ENCODE measurements at regions not wholly inside any gene's neighbourhood (a gene's known extent, or its start where the extent isn't known, plus 50 kb on each side); places are given as distances from the start of the nearest gene placed in this dataset.

DNA sequence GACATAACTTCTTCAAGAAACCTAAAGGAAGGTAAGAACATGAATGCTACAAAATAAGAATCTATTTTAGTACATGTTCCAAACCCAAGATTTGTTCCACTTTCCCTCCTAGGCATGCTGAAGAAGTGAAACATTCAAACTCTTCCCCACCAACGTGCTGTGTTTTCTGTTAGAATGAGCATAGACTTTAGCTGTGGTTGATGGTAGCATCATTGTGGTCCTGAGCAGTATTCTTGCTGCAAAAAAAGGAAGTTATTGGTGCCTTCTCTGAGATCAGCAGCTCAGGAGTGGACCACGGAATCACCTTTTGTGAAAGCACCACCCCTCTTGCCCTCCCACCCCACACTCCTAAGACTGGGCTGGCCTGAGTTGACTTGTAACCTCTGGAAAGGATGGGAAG, 100.4 kb upstream of the POGK start:
- DNase-seq (ENCODE audit: low read depth, low spot score) (no peak), FAIRE-seq (no peak)
- TF ChIP-seq EZH2 (IDR thresholded peaks at IDR 0.05; ENCODE audit: low read length), result no peak
- TF ChIP-seq, protein P1, sequence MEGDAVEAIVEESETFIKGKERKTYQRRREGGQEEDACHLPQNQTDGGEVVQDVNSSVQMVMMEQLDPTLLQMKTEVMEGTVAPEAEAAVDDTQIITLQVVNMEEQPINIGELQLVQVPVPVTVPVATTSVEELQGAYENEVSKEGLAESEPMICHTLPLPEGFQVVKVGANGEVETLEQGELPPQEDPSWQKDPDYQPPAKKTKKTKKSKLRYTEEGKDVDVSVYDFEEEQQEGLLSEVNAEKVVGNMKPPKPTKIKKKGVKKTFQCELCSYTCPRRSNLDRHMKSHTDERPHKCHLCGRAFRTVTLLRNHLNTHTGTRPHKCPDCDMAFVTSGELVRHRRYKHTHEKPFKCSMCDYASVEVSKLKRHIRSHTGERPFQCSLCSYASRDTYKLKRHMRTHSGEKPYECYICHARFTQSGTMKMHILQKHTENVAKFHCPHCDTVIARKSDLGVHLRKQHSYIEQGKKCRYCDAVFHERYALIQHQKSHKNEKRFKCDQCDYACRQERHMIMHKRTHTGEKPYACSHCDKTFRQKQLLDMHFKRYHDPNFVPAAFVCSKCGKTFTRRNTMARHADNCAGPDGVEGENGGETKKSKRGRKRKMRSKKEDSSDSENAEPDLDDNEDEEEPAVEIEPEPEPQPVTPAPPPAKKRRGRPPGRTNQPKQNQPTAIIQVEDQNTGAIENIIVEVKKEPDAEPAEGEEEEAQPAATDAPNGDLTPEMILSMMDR (optimal IDR thresholded peaks at IDR 0.05 in 1 of 3, IDR thresholded peaks at IDR 0.05 in 1 of 3, conservative IDR thresholded peaks at IDR 0.05 in 1 of 3; ENCODE audit: extremely low read depth in 1 of 3, insufficient read depth in 2 of 3, low read length in 3 of 3), result no peak
- Histone ChIP-seq H4K20me1 (ENCODE audit: control insufficient read depth, extremely low read depth, insufficient read depth, low read length) (no peaks in the 10 kb centered on the region), H3K36me3 (ENCODE audit: control insufficient read depth in 2 of 2, extremely low read depth in 1 of 2, insufficient read depth in 2 of 2, low read length in 2 of 2) (no peaks in the 10 kb centered on the region), H3K79me2 (ENCODE audit: control insufficient read depth, insufficient read depth, low read length) (no peaks in the 10 kb centered on the region), H3K4me3 (ENCODE audit: control insufficient read depth in 2 of 3, extremely low read depth in 1 of 3, insufficient read depth in 2 of 3, low read depth in 1 of 3, low read length in 3 of 3) (no peak overlapping the region), H3K9me1 (ENCODE audit: control insufficient read depth, extremely low read depth, insufficient read depth, low read length) (no peaks in the 10 kb centered on the region), H2AFZ (ENCODE audit: control insufficient read depth, low read length) (no peak overlapping the region), H3K27me3 (ENCODE audit: control insufficient read depth, extremely low read depth, insufficient read depth, low read length) (no peaks in the 10 kb centered on the region), H3K4me2 (ENCODE audit: control insufficient read depth, extremely low read depth, insufficient read depth, low read depth, low read length) (no peak overlapping the region), H3K4me1 (ENCODE audit: control insufficient read depth, extremely low read depth, insufficient read depth, low read length) (no peaks in the 10 kb centered on the region), H3K9me3 (ENCODE audit: control insufficient read depth, low read depth, low read length) (no peaks in the 10 kb centered on the region), H3K9ac (ENCODE audit: control insufficient read depth, extremely low read depth, insufficient read depth, low read length) (no peak overlapping the region), H3K27ac (ENCODE audit: control insufficient read depth, insufficient read depth, low read length) (no peak overlapping the region)
- dilution Hi-C loops (cut with MboI; ENCODE audit: extremely low pct_ligation_motif_present, low sequenced_read_pairs), result no loop called here

DNA sequence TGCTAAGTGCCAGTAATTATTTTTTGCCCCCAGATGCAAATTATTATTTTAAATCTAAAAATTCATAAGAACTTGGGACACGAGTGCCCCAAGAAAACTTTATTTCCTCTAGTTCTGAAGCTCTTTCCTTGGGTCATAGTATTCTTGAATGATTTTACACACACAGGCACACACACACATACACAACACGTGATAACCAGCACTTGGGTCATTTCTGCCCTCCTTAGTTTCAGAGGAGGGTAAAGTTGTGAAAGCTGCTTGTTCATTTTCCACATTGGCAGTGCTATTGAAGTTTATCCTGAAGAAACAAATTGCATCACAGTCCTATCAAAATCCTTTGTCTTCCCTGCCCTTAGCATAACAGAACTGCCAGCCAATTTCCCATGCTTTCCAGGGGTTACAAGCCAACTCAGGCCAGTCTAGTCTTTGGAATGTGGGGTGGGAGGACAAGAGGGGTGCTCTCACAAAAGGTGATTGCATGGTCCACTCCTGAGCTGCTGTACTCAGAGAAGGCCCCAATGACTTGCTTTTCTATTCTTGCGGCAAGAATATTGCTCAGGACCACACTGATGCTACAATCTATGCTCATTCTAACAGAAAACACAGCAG, 98.5 kb upstream of the POGK start:
- no peak overlapping the region for H3K4me3 ChIP-seq (ENCODE audit: control insufficient read depth in 2 of 3, extremely low read depth in 1 of 3, insufficient read depth in 2 of 3, low read depth in 1 of 3, low read length in 3 of 3)
- H3K27me3 ChIP-seq (ENCODE audit: control insufficient read depth, extremely low read depth, insufficient read depth, low read length), result no peaks in the 10 kb centered on the region
- DNase-seq (ENCODE audit: low read depth, low spot score) (no peak), FAIRE-seq (no peak)
- no peak overlapping the region for H3K9ac ChIP-seq (ENCODE audit: control insufficient read depth, extremely low read depth, insufficient read depth, low read length)
- H3K9me3 ChIP-seq (ENCODE audit: control insufficient read depth, low read depth, low read length), result no peaks in the 10 kb centered on the region
- TF ChIP-seq, protein P1 (optimal IDR thresholded peaks at IDR 0.05 in 1 of 3, IDR thresholded peaks at IDR 0.05 in 1 of 3, conservative IDR thresholded peaks at IDR 0.05 in 1 of 3; ENCODE audit: extremely low read depth in 1 of 3, insufficient read depth in 2 of 3, low read length in 3 of 3), result no peak
- TF ChIP-seq EZH2 (IDR thresholded peaks at IDR 0.05; ENCODE audit: low read length), result no peak
- no peak overlapping the region for H2AFZ ChIP-seq (ENCODE audit: control insufficient read depth, low read length)
- no peaks in the 10 kb centered on the region for H3K9me1 ChIP-seq (ENCODE audit: control insufficient read depth, extremely low read depth, insufficient read depth, low read length)
- dilution Hi-C loops (cut with MboI; ENCODE audit: extremely low pct_ligation_motif_present, low sequenced_read_pairs), result no loop called here
- H3K4me1 ChIP-seq (ENCODE audit: control insufficient read depth, extremely low read depth, insufficient read depth, low read length), result no peaks in the 10 kb centered on the region
- H3K79me2 ChIP-seq (ENCODE audit: control insufficient read depth, insufficient read depth, low read length), result no peaks in the 10 kb centered on the region
- H3K36me3 ChIP-seq (ENCODE audit: control insufficient read depth in 2 of 2, extremely low read depth in 1 of 2, insufficient read depth in 2 of 2, low read length in 2 of 2), result no peaks in the 10 kb centered on the region
- H4K20me1 ChIP-seq (ENCODE audit: control insufficient read depth, extremely low read depth, insufficient read depth, low read length), result no peaks in the 10 kb centered on the region
- H3K4me2 ChIP-seq (ENCODE audit: control insufficient read depth, extremely low read depth, insufficient read depth, low read depth, low read length), result no peak overlapping the region
- no peak overlapping the region for H3K27ac ChIP-seq (ENCODE audit: control insufficient read depth, insufficient read depth, low read length)
